ENCODE measurements at regions not wholly inside any gene's neighbourhood (a gene's known extent, or its start where the extent isn't known, plus 50 kb on each side); places are given as distances from the start of the nearest gene placed in this dataset.

DNA sequence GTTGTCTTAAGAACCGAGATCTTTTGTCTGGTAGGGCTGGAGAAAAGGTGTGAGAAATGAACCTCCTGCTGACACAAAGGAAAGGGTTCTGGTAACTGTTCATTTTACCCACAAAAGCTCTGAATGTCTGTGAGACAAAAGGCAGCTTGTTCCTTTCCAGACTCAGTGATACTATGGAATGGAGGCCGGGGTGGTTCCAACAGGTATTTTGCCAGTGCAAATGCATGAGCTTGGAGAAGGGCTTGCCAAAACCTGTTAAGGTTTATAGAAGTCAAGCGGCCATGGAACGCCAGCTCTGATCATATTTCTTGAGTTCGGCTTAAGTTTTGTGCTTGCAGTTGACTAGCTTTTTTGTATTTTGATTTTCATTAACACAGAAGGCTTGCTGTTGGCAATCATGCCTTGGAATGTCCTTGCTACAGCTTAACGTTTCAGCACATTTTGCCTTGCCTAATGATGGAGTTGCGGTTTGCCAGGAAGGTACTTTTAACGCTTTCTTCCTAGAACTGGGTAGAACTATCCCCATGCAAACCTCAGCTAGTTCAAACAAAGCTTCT, 328.6 kb downstream of the PIK3R1 start:
- no peak for DNase-seq
- Histone ChIP-seq H3K4me1 (ENCODE audit: insufficient read depth) (no peaks in the 10 kb centered on the region), H3K27ac (no peak overlapping the region), H3K4me3 (no peak overlapping the region), H3K36me3 (no peaks in the 10 kb centered on the region), H3K9me3 (no peaks in the 10 kb centered on the region), H3K27me3 (no peaks in the 10 kb centered on the region)
- intact Hi-C loops (cut with DNase I): no loop called here
- WGBS, 3 donors: 70 to 73% (median 72%) methylated on average over 8 of the region's 8 CpGs
- TF ChIP-seq POLR2A (IDR thresholded peaks at IDR 0.05) (no peak), CTCF (IDR thresholded peaks at IDR 0.05) (no peak), EP300 (IDR thresholded peaks at IDR 0.05) (no peak)

DNA sequence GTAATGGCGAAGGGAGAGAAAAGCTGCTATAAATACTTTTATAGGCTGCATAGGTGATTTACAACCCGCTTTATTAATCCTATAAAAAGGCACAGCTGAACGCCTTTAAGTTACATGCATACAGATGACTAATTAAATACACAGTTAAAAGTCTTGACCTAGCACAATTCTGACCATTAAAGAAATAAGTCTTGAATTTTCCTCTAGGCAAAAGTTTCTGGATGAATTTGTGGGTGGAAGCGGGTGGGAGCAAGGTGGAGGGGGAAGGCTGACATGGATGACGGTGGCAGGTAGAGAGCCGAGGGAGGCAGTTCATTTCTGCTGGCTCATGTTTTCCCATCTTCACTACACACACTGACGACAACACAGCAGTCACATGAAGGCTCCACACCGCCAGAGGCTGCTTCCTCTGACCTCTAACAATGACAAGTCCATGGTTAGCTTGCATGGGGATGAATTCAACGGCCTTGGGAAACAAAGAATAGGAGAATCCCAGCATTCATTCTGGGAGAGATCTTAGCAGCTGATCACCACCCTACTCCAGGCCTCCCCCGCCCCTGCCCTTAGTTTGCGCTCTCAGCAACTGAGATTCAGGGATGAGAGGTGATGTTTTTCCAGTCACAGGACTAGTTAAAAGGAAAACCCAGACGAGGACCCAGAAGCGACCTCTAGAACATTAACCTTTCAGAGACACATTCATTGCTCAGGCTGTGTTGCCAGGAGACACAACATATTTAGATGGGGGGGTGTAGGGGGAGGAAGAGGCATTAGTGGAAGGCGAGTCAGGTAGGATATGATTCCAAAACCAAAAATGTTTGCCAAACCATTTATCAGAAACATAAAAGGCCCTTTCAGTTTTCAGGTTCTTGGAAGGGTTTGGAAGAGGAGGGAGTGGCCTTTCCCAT, 329.3 kb downstream of the PIK3R1 start:
- Histone ChIP-seq H3K36me3 (no peaks in the 10 kb centered on the region), H3K4me3 (no peak overlapping the region), H3K4me1 (ENCODE audit: insufficient read depth) (no peaks in the 10 kb centered on the region), H3K9me3 (no peaks in the 10 kb centered on the region), H3K27me3 (no peaks in the 10 kb centered on the region), H3K27ac (no peak overlapping the region)
- intact Hi-C loops (cut with DNase I): no loop called here
- DNase-seq: no peak
- TF ChIP-seq CTCF (IDR thresholded peaks at IDR 0.05): no peak
- no peak for TF ChIP-seq POLR2A (IDR thresholded peaks at IDR 0.05)
- WGBS, 3 donors: 80 to 83% (median 82%) methylated on average over 14 of the region's 14 CpGs

- H3K4me3 ChIP-seq: no peak overlapping the region
- no peak overlapping the region for H3K27ac ChIP-seq
- H3K36me3 ChIP-seq: no peaks in the 10 kb centered on the region
- H3K4me1 ChIP-seq (ENCODE audit: insufficient read depth): no peaks in the 10 kb centered on the region
- no peak for DNase-seq
- H3K27me3 ChIP-seq: no peaks in the 10 kb centered on the region
- intact Hi-C loops (cut with DNase I): no loop called here
- WGBS, 3 donors: 69 to 89% (median 73%) methylated on average over 7 of the region's 7 CpGs
- H3K9me3 ChIP-seq: no peaks in the 10 kb centered on the region
- TF ChIP-seq POLR2A (IDR thresholded peaks at IDR 0.05) (no peak), EP300 (IDR thresholded peaks at IDR 0.05) (no peak), CTCF (IDR thresholded peaks at IDR 0.05) (no peak)
Observed at GRCh38 chr5:68545636-68546295, 330.2 kb downstream of the PIK3R1 start.

DNA sequence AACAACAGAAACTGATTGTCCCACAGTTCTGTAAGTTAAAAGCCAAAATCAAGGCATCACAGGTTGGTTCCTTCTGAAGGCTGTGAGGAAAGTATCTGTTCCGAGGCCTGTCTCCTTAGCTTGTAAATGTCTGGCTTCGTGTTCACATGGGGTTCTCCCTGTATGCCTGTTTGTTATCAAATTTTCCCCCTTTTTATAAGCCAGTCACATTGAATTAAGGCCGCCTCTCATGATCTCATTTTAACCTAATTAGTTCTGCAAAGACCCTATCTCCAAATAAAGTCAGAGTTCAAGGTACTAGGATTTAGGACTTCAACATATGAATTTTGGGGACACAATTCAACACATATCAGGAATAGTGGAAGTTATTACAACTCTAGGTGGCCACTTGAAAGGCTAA, 331.5 kb downstream of the PIK3R1 start:
- Histone ChIP-seq H3K4me1 (ENCODE audit: insufficient read depth) (no peaks in the 10 kb centered on the region), H3K36me3 (no peaks in the 10 kb centered on the region), H3K9me3 (no peaks in the 10 kb centered on the region), H3K27me3 (no peaks in the 10 kb centered on the region), H3K4me3 (no peak overlapping the region), H3K27ac (no peak overlapping the region)
- DNase-seq: no peak
- no peak for TF ChIP-seq POLR2A (IDR thresholded peaks at IDR 0.05)
- TF ChIP-seq CTCF (IDR thresholded peaks at IDR 0.05): no peak
- no peak for TF ChIP-seq EP300 (IDR thresholded peaks at IDR 0.05)
- WGBS, 3 donors: 92 to 94% (median 93%) methylated on average over 3 of the region's 3 CpGs
- intact Hi-C loops (cut with DNase I): no loop called here

Measured in ovary (tissue), 7 donors.